ENCODE measurements at regions not wholly inside any gene's neighbourhood (a gene's known extent, or its start where the extent isn't known, plus 50 kb on each side); places are given as distances from the start of the nearest gene placed in this dataset.

DNA sequence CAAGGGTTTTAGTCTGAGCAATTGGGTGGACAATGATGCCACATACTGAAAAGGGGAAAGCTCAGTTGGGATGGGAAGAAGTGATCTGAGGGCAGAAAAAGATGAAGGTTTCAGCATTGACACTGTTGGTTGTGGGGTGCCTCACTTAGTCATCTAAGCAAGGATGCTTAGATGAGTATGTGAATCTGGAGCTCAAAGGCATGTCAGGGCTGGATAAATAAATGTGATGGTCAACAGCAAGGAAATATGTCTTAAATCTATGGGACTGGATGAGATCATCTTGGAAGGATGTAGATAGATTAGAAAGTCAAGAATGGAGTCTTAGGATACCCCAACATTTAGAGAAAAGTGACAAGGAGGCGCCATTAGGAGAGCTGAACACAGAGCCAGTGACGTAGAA lies 114.6 kb downstream of the ZBTB18 start:
- TF ChIP-seq, protein P1, sequence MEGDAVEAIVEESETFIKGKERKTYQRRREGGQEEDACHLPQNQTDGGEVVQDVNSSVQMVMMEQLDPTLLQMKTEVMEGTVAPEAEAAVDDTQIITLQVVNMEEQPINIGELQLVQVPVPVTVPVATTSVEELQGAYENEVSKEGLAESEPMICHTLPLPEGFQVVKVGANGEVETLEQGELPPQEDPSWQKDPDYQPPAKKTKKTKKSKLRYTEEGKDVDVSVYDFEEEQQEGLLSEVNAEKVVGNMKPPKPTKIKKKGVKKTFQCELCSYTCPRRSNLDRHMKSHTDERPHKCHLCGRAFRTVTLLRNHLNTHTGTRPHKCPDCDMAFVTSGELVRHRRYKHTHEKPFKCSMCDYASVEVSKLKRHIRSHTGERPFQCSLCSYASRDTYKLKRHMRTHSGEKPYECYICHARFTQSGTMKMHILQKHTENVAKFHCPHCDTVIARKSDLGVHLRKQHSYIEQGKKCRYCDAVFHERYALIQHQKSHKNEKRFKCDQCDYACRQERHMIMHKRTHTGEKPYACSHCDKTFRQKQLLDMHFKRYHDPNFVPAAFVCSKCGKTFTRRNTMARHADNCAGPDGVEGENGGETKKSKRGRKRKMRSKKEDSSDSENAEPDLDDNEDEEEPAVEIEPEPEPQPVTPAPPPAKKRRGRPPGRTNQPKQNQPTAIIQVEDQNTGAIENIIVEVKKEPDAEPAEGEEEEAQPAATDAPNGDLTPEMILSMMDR (IDR thresholded peaks at IDR 0.05; ENCODE audit: low read depth, low read length, poor library complexity, severe bottlenecking): no peak
- TF ChIP-seq EZH2phosphoT487 (IDR thresholded peaks at IDR 0.05; ENCODE audit: borderline replicate concordance, low read length): no peak

DNA sequence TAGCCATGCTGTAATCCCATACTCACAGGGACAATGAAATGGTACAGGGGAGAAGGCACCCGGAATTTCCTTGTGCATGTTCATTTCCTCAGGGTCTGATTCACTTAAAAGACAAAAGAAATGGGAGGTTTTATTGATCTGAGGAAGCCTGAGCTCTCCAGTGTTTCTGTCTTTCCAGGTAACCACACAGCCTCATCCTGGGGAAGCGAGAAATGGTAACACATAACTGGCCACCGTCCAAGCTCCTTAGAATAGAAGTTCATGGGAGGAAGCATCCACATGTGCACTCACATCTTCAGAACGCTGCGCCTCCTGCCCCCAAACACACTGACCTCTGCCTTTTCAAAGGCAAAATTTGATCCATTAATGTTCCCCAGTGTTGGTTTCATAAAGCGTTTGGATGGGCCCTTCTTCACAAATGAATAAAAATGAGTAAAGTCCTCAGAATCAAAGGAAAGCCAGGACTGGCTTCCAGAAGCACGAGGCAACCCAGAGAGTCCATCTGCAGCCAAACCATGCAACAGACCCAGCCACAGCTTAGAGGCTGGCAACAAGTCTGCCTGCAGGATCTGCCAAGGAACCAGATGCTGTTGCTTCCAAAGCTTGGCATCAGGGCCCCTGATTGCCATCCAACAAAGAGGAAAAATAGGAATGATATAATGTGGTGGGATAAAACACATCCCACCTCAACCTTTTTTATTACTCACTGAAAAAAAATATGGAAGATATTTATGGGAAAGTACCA lies 120.3 kb downstream of the ZBTB18 start:
- Histone ChIP-seq H3K27me3 (ENCODE audit: control insufficient read depth, low read length) (no peaks in the 10 kb centered on the region), H3K36me3 (ENCODE audit: control insufficient read depth, low read length) (no peaks in the 10 kb centered on the region), H4K20me1 (ENCODE audit: control insufficient read depth, insufficient read depth, low read depth, low read length) (no peaks in the 10 kb centered on the region), H3F3A (ENCODE audit: control insufficient read depth, insufficient read depth) (no peaks in the 10 kb centered on the region), H3K4me2 (ENCODE audit: low read length) (no peak overlapping the region), H3K4me1 (ENCODE audit: control insufficient read depth, low read length) (no peaks in the 10 kb centered on the region), H3K9me3 (ENCODE audit: control insufficient read depth, insufficient read depth, low read length) (no peaks in the 10 kb centered on the region), H3K9me2 (replicated peaks; ENCODE audit: control insufficient read depth, low read length) (no peaks in the 10 kb centered on the region), H3K4me3 (ENCODE audit: low read length) (no peak overlapping the region), H3K27ac (ENCODE audit: low read depth, low read length) (no peak overlapping the region), H3K79me2 (ENCODE audit: control insufficient read depth, low read length) (no peaks in the 10 kb centered on the region)
- TF ChIP-seq, protein P1 (IDR thresholded peaks at IDR 0.05; ENCODE audit: low read depth, low read length, poor library complexity, severe bottlenecking): no peak
- no peak for TF ChIP-seq EZH2phosphoT487 (IDR thresholded peaks at IDR 0.05; ENCODE audit: borderline replicate concordance, low read length)

More for the DNA sequence above, 114.6 kb downstream of the ZBTB18 start:
- no peak overlapping the region for H3K27ac ChIP-seq (ENCODE audit: low read depth, low read length)
- no peak overlapping the region for H3K4me3 ChIP-seq (ENCODE audit: low read length)
- H3F3A ChIP-seq (ENCODE audit: control insufficient read depth, insufficient read depth): no peaks in the 10 kb centered on the region
- no peaks in the 10 kb centered on the region for H3K9me2 ChIP-seq (replicated peaks; ENCODE audit: control insufficient read depth, low read length)
- no peaks in the 10 kb centered on the region for H3K79me2 ChIP-seq (ENCODE audit: control insufficient read depth, low read length)
- no peaks in the 10 kb centered on the region for H3K9me3 ChIP-seq (ENCODE audit: control insufficient read depth, insufficient read depth, low read length)
- H3K27me3 ChIP-seq (ENCODE audit: control insufficient read depth, low read length): no peaks in the 10 kb centered on the region
- H4K20me1 ChIP-seq (ENCODE audit: control insufficient read depth, insufficient read depth, low read depth, low read length): no peaks in the 10 kb centered on the region
- no peaks in the 10 kb centered on the region for H3K4me1 ChIP-seq (ENCODE audit: control insufficient read depth, low read length)
- no peaks in the 10 kb centered on the region for H3K36me3 ChIP-seq (ENCODE audit: control insufficient read depth, low read length)
- H3K4me2 ChIP-seq (ENCODE audit: low read length): no peak overlapping the region

DNA sequence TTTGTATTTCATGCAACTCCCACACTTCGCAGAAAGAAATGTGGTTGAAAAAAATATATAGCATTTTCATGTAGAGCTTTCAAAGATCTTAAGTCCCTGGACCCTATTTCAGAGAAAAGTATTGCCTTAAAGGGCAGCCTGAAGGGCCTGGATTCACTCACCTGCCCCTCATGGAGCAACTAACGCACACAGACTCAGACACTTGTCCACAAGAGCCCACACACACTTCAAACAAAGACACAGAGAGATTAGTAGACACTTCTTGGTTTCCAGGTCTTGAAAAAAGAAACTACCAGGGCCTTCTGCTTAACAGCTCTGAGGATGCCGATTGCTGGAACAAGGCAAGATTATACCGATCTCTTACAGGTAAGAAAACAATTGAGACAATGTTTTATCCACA lies 122.2 kb downstream of the ZBTB18 start:
- Histone ChIP-seq H3K36me3 (ENCODE audit: control insufficient read depth, low read length) (no peaks in the 10 kb centered on the region), H3F3A (ENCODE audit: control insufficient read depth, insufficient read depth) (no peaks in the 10 kb centered on the region), H4K20me1 (ENCODE audit: control insufficient read depth, insufficient read depth, low read depth, low read length) (no peaks in the 10 kb centered on the region), H3K4me2 (ENCODE audit: low read length) (no peak overlapping the region), H3K27me3 (ENCODE audit: control insufficient read depth, low read length) (no peaks in the 10 kb centered on the region), H3K4me1 (ENCODE audit: control insufficient read depth, low read length) (no peaks in the 10 kb centered on the region), H3K4me3 (ENCODE audit: low read length) (no peak overlapping the region), H3K9me3 (ENCODE audit: control insufficient read depth, insufficient read depth, low read length) (no peaks in the 10 kb centered on the region), H3K27ac (ENCODE audit: low read depth, low read length) (no peak overlapping the region), H3K9me2 (replicated peaks; ENCODE audit: control insufficient read depth, low read length) (no peaks in the 10 kb centered on the region), H3K79me2 (ENCODE audit: control insufficient read depth, low read length) (no peaks in the 10 kb centered on the region)
- TF ChIP-seq, protein P1 (IDR thresholded peaks at IDR 0.05; ENCODE audit: low read depth, low read length, poor library complexity, severe bottlenecking): no peak
- TF ChIP-seq EZH2phosphoT487 (IDR thresholded peaks at IDR 0.05; ENCODE audit: borderline replicate concordance, low read length): no peak
